ENCODE measurements at regions not wholly inside any gene's neighbourhood (a gene's known extent, or its start where the extent isn't known, plus 50 kb on each side); places are given as distances from the start of the nearest gene placed in this dataset.

DNA sequence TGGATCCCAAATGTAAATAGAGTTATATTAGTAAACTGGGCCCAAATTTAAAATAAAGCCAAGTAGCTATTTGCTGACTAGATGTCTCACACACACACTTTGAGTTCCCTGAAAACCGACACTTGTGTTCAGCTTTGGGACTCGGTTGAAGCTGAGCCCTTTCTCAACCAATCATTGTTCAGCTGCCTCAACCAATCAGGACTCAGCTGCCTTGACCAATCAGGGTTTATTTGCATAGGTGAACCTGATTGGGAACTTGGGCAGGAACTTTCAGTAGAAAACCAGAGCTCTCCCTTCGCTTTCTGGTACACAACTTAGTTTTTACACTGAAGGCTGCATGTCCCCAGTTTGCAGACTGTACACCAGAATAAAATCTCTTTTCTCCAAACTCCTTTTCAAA lies 301.7 kb downstream of the FOXA2 start:
- TF ChIP-seq POLR2A (IDR thresholded peaks at IDR 0.05) (no peak), POLR2AphosphoS5 (IDR thresholded peaks at IDR 0.05) (no peak)
- TF ChIP-seq, protein P1, sequence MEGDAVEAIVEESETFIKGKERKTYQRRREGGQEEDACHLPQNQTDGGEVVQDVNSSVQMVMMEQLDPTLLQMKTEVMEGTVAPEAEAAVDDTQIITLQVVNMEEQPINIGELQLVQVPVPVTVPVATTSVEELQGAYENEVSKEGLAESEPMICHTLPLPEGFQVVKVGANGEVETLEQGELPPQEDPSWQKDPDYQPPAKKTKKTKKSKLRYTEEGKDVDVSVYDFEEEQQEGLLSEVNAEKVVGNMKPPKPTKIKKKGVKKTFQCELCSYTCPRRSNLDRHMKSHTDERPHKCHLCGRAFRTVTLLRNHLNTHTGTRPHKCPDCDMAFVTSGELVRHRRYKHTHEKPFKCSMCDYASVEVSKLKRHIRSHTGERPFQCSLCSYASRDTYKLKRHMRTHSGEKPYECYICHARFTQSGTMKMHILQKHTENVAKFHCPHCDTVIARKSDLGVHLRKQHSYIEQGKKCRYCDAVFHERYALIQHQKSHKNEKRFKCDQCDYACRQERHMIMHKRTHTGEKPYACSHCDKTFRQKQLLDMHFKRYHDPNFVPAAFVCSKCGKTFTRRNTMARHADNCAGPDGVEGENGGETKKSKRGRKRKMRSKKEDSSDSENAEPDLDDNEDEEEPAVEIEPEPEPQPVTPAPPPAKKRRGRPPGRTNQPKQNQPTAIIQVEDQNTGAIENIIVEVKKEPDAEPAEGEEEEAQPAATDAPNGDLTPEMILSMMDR (IDR thresholded peaks at IDR 0.05), result no peak

Measured in sigmoid colon (tissue), 4 donors.